Rectal smooth muscle tissue (tissue), 1 donor: ENCODE measurements at regions not wholly inside any gene's neighbourhood (a gene's known extent, or its start where the extent isn't known, plus 50 kb on each side); places are given as distances from the start of the nearest gene placed in this dataset.

Experiments used
- H3K27ac ChIP-seq: one replicate; pipeline ENCODE4 v1.7.0; 2013; ENCODE audit warnings: low read depth, low read length, inconsistent platforms
- H3K27me3 ChIP-seq: one replicate; pipeline ENCODE4 v1.7.0; 2013; ENCODE audit warnings: low read length; ENCODE audit not compliant: control insufficient read depth, insufficient read depth
- H3K36me3 ChIP-seq: one replicate; pipeline ENCODE4 v1.7.0; 2013; ENCODE audit warnings: low read length; ENCODE audit not compliant: control insufficient read depth, insufficient read depth
- H3K4me1 ChIP-seq: one replicate; pipeline ENCODE4 v1.7.0; 2013; ENCODE audit warnings: low read length; ENCODE audit not compliant: control insufficient read depth, insufficient read depth
- H3K4me3 ChIP-seq: one replicate; pipeline ENCODE4 v1.7.0; 2013; ENCODE audit warnings: low read length
- H3K9ac ChIP-seq: one replicate; pipeline ENCODE4 v1.7.0; 2013; ENCODE audit warnings: low read length

DNA sequence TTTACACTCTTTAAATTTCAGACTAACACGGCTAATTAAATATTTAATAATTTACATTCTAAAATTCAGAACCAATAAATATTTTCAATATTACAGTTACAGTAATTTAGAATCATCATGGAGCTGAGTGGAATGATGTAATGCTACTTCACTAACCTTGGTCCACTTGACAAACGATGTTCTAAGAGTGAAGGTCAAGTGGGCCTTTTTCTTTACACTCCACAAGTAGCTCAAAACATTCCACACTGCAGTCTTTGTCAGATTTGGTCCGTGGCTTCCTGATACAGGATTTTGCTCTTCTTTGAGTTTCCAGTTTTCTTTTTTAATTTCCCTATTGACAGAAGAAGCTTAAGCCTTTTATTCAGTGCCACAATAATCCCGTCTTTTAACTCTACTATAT is 164.6 kb upstream of the NRIP1 start:
- no peaks in the 10 kb centered on the region for H3K27me3 ChIP-seq
- H3K4me1 ChIP-seq: no peaks in the 10 kb centered on the region
- H3K36me3 ChIP-seq: no peaks in the 10 kb centered on the region

DNA sequence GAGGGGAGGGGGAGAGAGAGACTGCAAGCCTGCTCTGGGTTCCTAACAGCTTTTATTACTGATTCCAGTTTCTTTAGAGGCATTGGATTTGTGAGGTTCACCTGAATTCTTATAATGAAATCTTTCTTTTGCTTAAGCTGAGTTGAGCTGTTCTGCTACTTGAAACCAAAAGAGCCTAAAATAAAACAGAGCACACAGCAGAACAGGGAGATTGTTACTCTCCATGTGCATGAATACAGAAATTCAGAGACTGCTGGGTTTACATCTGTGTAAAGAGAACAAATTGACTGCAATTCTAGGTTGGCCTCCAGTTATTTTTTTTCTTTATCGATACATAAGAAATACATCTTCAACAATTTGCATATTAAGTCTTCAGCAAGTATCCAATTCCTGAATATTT is 168.8 kb upstream of the NRIP1 start:
- Histone ChIP-seq H3K36me3 (no peaks in the 10 kb centered on the region), H3K27me3 (no peaks in the 10 kb centered on the region), H3K4me1 (no peaks in the 10 kb centered on the region), H3K9ac (no peak overlapping the region), H3K27ac (no peak overlapping the region), H3K4me3 (no peak overlapping the region)

More for the DNA sequence above, 164.6 kb upstream of the NRIP1 start:
- Histone ChIP-seq H3K9ac (no peak overlapping the region), H3K27ac (no peak overlapping the region), H3K4me3 (no peak overlapping the region)

GRCh38 chr21:15236111-15236510 is 171.3 kb upstream of the NRIP1 start:
- no peak overlapping the region for H3K9ac ChIP-seq
- no peak overlapping the region for H3K4me3 ChIP-seq
- H3K27me3 ChIP-seq: no peaks in the 10 kb centered on the region
- H3K4me1 ChIP-seq: no peaks in the 10 kb centered on the region
- H3K27ac ChIP-seq: no peak overlapping the region
- H3K36me3 ChIP-seq: no peaks in the 10 kb centered on the region

- Histone ChIP-seq H3K4me1 (no peaks in the 10 kb centered on the region), H3K4me3 (no peak overlapping the region), H3K27me3 (no peaks in the 10 kb centered on the region), H3K27ac (no peak overlapping the region), H3K9ac (no peak overlapping the region), H3K36me3 (no peaks in the 10 kb centered on the region)
Observed at GRCh38 chr21:15240848-15241247, 176.0 kb upstream of the NRIP1 start.

DNA sequence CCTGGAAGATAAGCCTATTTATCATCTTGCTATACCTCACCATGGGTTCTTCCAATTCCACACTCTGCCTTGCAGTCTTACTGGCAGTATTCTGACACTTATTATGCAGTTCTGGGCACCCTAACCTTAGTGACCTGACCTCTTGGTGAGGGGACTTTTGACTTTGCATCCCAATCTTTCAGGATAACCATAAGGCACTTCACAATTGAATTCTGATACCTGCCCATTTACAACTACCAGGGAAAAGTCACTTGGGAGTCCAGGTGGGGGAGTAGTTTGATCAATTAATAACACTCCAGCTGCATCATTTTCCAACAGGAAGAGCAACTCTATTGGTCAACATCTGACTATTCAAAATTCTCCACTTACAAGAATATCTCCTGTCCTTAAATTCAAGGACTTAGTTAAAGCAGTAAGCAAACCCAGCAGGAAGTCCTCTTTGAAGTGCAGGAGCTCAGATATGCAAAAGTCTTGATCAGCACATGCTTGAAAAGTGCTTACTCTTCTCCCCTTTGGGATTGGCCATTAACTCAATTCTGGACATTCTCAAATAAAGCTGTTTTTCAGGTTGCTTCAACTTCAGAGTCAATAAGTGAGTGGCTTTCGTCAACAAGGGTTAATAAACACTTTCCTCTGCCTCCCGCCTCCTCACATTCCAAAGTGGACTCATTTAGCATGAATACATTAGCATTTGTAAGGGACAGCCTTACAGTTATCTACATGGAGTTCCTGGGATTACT is 177.4 kb upstream of the NRIP1 start:
- Histone ChIP-seq H3K27me3 (no peaks in the 10 kb centered on the region), H3K27ac (no peak overlapping the region), H3K9ac (no peak overlapping the region), H3K36me3 (no peaks in the 10 kb centered on the region), H3K4me3 (no peak overlapping the region), H3K4me1 (no peaks in the 10 kb centered on the region)

DNA sequence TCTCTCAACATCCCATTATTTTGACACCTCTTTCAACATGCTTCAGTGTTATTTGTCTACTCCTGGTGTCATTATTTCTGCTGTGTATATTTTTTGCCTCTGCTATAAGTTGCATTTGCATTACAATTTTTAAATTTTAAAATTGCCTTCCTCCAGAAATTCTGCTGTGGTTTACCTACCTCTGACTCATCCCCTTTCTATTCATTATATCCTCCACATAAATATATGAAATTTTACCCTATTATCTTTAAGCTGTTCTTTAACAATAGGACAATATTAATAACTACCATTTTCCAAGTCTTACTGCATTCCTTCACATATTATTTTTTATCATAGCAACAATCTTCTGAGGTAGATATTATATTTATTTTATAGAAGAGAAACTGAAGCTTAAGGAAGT is 178.1 kb upstream of the NRIP1 start:
- Histone ChIP-seq H3K9ac (no peak overlapping the region), H3K27me3 (no peaks in the 10 kb centered on the region), H3K36me3 (no peaks in the 10 kb centered on the region), H3K4me3 (no peak overlapping the region), H3K4me1 (no peaks in the 10 kb centered on the region), H3K27ac (no peak overlapping the region)

GRCh38 chr21:15243406-15243805 is 178.6 kb upstream of the NRIP1 start:
- Histone ChIP-seq H3K27ac (no peak overlapping the region), H3K27me3 (no peaks in the 10 kb centered on the region), H3K4me1 (no peaks in the 10 kb centered on the region), H3K36me3 (no peaks in the 10 kb centered on the region), H3K4me3 (no peak overlapping the region), H3K9ac (no peak overlapping the region)

GRCh38 chr21:15247613-15248012 is 182.8 kb upstream of the NRIP1 start:
- H3K9ac ChIP-seq: no peak overlapping the region
- peaks cover 7% of the 10 kb centered on the region for H3K4me1 ChIP-seq
- no peaks in the 10 kb centered on the region for H3K27me3 ChIP-seq
- no peak overlapping the region for H3K4me3 ChIP-seq
- H3K36me3 ChIP-seq: no peaks in the 10 kb centered on the region
- peak overlapping the region; percentile 25 for H3K27ac ChIP-seq

DNA sequence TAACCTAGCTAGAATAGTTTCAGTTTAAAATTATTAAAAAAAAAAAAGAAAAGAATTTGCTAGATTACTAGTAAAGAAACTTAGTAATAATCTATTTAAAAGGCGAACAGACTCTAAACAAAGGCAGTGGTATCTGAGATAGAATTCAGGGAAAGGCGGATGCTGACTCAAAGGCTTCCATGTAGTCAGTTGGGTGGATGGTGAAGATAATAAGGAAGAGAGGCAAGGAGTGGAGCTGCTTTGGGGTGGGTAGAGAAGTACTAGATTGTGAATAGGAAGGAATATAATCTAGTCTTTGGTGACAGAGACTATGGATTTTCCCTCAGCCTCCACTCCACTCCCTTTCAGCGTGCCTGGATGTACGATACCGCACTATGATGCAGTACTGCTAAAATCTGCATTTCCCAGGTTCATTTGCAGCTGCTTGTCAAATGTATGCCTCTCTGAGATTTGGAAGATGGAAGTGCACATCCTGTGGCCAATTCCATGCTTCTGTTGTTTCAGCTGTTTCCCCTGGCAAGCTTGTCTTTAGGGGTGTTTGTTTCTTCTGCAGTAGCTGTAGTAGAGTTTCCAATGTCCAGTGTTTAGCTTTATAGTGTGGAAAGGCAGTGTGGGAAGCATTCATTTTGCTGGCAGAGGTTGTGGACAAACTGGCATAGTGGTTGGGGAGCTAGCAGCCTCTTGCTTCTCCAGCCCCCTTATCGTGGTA is 184.6 kb upstream of the NRIP1 start:
- Histone ChIP-seq H3K9ac (no peak overlapping the region), H3K36me3 (no peaks in the 10 kb centered on the region), H3K4me1 (peaks cover 7% of the 10 kb centered on the region), H3K27ac (no peak overlapping the region), H3K4me3 (no peak overlapping the region), H3K27me3 (no peaks in the 10 kb centered on the region)

- Histone ChIP-seq H3K9ac (no peak overlapping the region), H3K4me1 (peaks cover 7% of the 10 kb centered on the region), H3K36me3 (no peaks in the 10 kb centered on the region), H3K4me3 (no peak overlapping the region), H3K27me3 (no peaks in the 10 kb centered on the region), H3K27ac (no peak overlapping the region)
Observed at GRCh38 chr21:15250384-15250783, 185.6 kb upstream of the NRIP1 start.

DNA sequence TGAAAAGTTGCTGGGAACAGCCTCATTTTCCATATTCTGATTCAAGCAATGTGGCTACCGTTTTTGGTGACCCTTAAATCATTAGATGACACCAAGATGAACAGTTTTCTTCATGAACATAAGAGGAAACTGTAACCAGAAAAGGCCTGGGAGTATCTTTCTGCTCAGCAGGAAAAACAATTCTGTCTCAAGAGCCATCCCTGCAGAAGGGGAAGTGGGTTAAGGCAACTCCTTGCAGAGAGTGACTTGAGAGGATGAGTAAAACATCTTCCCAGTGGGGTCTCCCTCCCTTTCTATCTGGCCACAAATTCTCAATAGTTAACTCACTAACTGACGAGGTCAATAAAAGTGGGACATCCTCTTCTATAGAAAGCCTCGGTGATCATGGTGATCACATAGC is 187.6 kb upstream of the NRIP1 start:
- Histone ChIP-seq H3K36me3 (no peaks in the 10 kb centered on the region), H3K27me3 (no peaks in the 10 kb centered on the region), H3K4me3 (no peak overlapping the region), H3K9ac (no peak overlapping the region), H3K4me1 (peaks cover 7% of the 10 kb centered on the region), H3K27ac (no peak overlapping the region)

GRCh38 chr21:15254111-15254510 is 189.3 kb upstream of the NRIP1 start:
- Histone ChIP-seq H3K27ac (no peak overlapping the region), H3K4me1 (peaks cover 7% of the 10 kb centered on the region), H3K36me3 (no peaks in the 10 kb centered on the region), H3K9ac (no peak overlapping the region), H3K4me3 (no peak overlapping the region), H3K27me3 (no peaks in the 10 kb centered on the region)

- Histone ChIP-seq H3K4me3 (no peak overlapping the region), H3K36me3 (no peaks in the 10 kb centered on the region), H3K27ac (no peak overlapping the region), H3K4me1 (peaks cover 7% of the 10 kb centered on the region), H3K27me3 (no peaks in the 10 kb centered on the region), H3K9ac (no peak overlapping the region)
Observed at GRCh38 chr21:15255261-15255660, 190.5 kb upstream of the NRIP1 start.
